GM21515 (cell line): ENCODE measurements at regions not wholly inside any gene's neighbourhood (a gene's known extent, or its start where the extent isn't known, plus 50 kb on each side); places are given as distances from the start of the nearest gene placed in this dataset.

Experiments used
- ATAC-seq: cut with Tn5 transposase; IDR thresholded peaks from one replicate; pipeline ENCODE4 v1.9.1; 2021; ENCODE audit not compliant: unreplicated experiment

- ATAC-seq: no peak
These were observed 52.7 kb upstream of the PELI1 start for GRCh38 chr2:64196963-64197362.

DNA sequence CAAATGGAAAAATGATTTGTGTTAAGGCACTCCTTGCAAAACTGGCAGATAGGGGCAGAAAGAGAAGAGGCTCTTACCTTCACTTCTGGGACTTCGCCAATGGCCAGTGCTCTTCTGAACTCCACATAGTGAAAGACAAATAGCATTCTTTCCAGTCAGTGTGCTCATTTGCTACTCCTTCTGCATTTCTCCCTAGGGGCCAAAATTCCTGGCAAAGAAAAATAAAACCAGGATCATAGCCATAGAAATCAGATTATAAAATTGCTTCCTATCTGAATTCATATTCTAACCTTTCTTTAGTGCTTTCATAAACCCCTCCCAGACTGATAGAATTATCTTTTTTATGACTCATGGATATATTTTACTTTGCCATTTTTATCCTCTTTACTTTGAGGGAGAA is 56.9 kb upstream of the PELI1 start:
- no peak for ATAC-seq

DNA sequence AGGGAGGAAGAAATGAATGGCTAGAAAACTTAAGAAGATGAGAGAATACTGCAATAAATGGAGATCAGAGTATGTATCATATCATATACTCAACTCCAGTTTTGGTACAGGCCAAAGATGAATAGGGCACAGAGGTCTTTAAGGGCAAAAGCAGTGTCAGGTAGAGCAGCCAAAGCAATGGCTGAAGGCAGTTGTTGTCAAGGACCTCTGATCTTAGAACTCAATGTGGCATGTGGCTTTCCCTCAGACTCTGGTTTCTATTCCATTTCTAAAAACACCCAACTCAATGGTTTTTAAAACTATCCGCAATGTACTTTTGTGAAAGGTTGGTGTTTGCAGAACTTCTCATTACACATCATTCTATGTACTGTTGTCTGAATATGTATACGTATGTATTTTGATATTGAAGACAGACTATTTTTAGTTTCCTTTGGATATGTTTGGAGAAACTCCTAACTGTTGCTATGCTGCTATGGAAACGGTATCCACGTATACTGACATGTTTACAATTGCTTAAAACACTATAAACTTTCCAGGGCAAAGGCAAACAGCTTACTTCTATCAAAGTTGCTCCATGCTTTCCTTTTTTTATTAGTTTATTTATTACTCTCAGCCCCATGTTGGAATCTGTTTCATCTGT is 58.1 kb upstream of the PELI1 start:
- no peak for ATAC-seq

DNA sequence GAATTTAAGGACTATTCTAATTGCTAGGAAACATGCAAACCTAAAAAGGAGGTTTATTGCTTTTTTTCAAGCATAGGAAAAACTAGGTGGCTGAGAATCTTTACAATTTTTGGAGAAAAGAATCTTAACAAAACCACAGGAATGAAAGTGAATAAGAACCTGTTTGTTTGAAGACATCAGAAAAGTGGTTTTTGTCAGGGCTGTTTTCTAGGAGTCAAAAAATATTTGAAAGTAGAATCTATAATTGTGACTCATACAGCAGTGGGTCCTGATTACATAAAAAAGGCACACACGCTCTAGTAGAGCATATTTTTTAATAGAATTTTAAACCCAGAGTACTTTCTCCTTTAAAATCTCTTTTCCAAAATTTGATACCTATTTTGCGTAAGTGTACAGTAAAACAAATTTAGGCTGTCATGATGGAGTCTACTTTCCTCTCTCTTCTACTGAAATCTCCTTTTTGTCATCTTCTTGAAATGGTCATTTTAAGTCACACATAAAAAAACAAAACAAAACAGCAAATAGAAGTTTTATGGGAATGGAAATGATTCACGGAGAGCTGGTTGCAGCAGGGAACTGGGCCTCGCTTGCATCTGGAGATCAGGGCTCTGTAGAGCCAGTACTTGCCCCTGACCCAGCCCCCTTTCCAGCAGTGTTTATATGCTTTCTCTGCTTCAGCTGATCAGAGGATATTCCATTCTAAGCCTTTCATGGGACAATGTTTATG is 59.1 kb upstream of the PELI1 start:
- ATAC-seq: no peak

GRCh38 chr2:64203858-64204632 is 59.8 kb upstream of the PELI1 start:
- peak; percentile 58 for ATAC-seq

DNA sequence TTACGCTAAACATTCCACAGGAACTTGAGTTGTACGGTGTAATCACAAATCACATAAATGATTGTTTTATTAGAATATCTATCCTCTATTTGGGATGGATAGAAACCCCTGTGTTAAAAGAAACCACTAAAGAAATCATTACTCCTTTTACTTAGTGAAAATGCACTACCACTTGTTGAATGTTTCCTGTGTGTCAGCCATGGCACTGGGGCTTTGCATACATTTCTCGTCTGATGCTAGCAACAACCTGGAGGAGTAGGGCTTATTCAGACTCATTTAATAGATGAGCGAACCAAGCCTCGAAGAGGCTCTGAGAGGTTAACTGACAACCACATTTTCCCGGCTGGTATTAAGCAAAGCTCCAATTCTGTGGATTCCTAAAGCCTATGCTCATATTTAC is 60.5 kb upstream of the PELI1 start:
- no peak for ATAC-seq

GRCh38 chr2:64205415-64205814 is 61.2 kb upstream of the PELI1 start:
- no peak for ATAC-seq

DNA sequence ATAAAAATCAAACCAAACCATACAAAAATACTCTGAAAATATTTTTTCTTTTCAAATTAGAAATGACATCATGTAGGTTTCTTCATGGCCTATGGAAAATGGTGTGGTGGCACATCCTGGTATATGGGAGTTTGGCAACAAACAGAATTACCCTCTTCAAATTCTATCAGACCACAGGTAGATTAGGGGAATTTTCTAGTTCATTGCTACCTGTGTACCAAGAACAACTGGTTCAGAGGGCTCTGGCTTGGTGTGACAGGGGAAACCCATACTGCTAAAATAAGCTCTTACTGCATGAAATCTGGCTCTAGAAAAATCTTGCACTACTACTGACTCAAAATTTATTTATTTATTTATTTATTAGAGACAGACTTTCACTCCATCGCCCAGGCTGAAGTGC is 63.4 kb upstream of the PELI1 start:
- no peak for ATAC-seq

DNA sequence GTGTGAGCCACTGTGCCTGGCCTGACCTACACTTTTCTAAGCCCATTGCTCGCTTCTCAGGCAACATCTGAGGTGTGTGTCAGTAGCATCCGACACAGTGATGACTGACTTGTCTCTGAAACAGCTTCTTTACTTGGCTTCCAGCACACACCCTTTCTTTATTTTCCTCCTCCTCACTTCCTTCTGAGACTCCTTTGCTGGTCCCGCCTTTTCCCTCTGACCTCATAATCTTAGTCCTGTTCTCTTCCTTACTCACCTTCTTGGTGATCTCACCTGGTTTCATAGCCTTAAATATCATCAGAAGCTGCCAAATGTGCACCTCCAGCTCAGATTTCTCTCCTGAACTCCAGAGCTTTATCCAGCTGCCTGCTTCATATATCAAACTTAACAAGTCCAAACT is 66.6 kb upstream of the PELI1 start:
- ATAC-seq: no peak

GRCh38 chr2:64211276-64211921 is 67.2 kb upstream of the PELI1 start:
- no peak for ATAC-seq

GRCh38 chr2:64212346-64212745 is 68.1 kb upstream of the PELI1 start:
- ATAC-seq: no peak

DNA sequence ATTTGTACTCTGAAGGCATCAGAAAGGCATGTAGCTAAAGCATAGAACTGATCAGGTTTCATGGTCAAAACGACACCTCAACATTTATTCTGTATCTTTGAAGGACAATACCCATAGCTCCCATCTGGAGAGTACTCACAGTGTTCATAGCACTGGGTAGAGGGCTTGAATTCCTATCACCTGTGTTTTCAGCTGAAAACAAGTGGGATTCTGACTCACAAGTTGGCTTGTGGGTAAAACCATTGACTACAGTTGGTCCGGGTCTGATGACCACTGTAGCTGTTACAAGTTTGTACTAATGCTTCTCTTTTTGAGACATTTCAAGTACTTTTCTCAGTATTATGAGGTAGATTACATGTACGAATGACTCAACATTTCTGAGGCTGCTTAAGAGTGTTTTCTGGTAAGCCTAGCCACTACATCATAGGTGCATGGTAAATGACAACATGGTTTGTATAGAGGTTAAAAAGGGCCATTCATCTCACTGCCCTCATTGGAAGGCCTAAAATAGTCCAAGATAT is 68.6 kb upstream of the PELI1 start:
- ATAC-seq: peak; percentile 32

DNA sequence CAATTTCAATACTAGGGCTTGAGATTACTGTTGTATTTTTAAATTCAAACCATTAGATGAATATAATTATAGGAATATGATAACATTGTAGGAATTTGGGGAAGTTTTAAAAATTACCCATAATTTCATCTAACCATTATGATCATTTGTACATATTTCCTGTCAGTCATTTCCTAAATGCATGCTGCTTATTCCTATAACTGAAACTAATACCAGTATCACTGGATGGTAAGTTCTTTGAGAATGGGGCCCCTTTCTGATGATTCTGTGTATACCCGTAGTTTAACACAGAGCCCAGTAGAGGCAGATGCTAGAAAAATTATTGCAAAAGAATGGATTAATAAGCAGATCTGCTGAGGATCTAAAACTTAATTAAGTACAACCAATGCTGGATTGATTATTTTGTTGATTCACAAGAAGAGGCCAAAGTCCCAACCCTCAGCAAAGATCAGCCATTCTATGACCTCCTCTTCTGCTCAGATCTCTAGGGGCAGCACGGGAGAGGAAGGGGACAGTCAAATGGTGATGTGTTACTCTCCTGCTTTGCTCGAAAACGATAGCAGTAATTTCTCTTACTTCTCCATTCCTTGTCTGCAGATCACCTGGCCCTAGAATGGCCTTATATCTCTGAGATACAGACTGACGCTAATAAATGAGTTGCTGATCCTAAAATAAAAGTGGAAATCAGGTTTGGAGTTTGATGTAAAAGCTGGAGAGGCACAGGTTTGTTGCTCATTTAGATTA is 69.5 kb upstream of the PELI1 start:
- peak; percentile 47 for ATAC-seq

GRCh38 chr2:64214281-64215115 is 70.3 kb upstream of the PELI1 start:
- ATAC-seq: peak; percentile 68

DNA sequence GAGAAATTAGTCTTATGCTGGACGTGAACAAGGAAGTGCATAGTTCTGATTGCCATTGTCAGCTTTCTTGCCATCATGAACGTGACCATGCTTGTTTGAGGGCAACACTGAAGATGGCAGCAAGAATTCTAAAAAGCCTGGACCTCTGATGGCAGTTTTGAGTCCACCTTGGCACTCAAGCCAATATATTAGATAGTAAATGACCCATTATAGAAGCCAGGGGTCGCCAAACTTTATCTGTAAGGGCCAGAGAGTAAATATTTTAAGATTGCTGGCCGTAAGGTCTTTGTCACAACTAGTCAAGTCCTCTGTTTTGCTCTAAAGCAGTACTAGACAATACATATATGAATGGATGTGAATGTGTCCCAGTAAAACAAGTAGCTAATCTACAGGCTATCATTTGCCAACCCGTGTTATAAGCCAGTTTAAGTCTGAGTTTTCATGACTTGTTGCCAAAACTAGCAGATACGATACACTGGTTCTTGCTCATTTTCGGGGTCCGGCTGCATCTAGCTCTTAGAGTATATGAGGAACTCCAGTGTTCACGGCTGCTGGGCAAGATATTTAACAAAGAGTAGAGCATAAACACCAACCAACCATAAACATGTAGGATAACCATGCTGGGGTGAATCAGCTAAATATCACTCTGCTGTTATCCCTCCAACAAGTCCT is 73.1 kb upstream of the PELI1 start:
- no peak for ATAC-seq

DNA sequence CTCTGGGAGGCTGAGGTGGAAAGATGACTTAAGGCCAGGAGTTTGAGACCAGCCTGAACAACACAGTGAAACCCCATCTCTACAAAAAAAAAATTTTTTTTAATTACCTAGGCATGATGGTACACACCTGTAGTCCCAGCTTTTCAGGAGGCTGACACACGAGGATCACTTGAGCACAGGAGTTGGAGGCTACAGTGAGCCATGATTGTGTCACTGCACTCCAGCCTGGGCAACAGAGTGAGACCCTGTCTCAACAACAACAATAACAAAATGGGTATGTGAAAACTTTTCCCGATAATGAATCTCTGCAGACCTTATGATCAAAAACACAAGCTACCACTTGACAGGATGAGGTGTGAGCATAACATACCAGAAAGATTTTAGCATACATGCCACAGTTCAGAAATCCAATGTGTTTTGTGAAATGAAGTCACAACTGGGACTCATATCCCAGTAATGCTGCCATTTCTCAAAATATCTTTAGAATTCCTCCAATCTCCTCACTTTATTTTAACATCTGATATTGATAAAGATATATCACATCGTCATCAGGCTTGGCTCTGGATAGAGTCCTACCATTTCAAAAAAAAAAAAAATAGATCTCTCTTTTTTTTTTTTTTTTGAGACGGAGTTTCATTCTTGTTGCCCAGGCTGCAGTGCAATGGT is 74.0 kb upstream of the PELI1 start:
- ATAC-seq: no peak

DNA sequence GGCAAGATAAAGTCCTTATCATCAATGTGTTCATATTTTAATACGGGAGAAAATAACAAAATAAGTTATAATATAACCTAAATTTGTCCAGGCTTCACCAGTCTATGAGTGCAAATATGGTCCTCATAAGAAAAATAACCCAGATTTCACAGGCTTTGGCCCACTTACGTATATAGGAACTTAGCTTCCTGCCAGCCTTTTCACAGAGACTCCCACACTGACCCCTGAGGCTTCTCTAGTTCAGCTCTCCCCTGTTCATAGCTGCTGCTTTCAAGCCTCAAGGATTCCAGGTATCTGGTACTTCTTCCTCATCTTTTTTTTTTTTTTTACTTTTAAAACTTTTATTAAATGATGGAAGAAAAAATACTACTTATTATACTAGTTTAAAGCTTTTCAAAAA is 74.9 kb upstream of the PELI1 start:
- ATAC-seq: no peak

GRCh38 chr2:64220265-64220664 is 76.0 kb upstream of the PELI1 start:
- no peak for ATAC-seq
